ENCODE measurements at regions not wholly inside any gene's neighbourhood (a gene's known extent, or its start where the extent isn't known, plus 50 kb on each side); places are given as distances from the start of the nearest gene placed in this dataset.

DNA sequence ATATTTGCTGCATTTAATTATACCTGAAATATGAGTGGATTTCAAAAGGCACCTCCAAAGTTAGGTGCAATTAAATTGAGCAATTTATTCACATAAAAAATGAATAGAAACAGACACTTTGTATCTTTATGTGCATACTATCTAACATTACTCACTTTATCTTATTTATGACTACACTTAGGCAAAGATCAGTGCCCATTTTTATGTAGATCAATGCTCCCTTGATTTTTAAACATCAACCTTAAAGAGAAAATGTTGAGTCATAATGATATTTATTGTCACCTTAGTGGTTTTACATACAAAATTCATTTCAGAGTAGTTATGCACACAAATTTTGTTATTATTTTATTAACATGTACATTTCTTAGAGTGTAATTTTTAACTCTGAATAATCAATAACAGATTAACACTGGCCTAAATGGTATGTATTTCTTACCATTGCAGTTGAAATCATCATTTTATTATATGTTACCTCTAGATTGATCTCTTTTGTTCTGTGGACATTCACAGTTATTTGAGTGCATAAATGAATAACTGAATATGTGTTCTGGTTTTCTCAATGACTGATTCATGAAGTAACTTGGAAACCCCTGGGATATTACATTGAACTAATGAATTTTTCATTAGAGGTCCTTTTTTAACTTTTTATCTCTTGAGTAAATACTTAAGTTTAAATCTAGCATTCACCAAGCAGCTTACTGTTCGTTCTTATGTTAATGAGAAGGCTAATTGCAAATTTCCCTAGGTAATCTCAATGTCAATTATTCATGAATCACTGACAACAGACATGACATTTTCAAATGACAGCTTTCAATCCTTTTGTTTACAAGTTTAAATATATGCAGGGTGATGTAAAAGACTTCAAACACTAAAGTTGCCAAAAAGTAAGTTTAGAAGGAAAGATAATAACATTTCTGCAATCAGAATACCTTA, 1182.0 kb upstream of the PABPC4L start:
- TF ChIP-seq EP300 (IDR thresholded peaks at IDR 0.05; ENCODE audit: borderline replicate concordance): no peak
- TF ChIP-seq CEBPB (IDR thresholded peaks at IDR 0.05): no peak
- TF ChIP-seq, protein P1, sequence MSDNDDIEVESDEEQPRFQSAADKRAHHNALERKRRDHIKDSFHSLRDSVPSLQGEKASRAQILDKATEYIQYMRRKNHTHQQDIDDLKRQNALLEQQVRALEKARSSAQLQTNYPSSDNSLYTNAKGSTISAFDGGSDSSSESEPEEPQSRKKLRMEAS (IDR thresholded peaks at IDR 0.05): no peak
- no peak for TF ChIP-seq FOXM1 (IDR thresholded peaks at IDR 0.05; ENCODE audit: borderline replicate concordance, low read depth)
- TF ChIP-seq, protein P2, sequence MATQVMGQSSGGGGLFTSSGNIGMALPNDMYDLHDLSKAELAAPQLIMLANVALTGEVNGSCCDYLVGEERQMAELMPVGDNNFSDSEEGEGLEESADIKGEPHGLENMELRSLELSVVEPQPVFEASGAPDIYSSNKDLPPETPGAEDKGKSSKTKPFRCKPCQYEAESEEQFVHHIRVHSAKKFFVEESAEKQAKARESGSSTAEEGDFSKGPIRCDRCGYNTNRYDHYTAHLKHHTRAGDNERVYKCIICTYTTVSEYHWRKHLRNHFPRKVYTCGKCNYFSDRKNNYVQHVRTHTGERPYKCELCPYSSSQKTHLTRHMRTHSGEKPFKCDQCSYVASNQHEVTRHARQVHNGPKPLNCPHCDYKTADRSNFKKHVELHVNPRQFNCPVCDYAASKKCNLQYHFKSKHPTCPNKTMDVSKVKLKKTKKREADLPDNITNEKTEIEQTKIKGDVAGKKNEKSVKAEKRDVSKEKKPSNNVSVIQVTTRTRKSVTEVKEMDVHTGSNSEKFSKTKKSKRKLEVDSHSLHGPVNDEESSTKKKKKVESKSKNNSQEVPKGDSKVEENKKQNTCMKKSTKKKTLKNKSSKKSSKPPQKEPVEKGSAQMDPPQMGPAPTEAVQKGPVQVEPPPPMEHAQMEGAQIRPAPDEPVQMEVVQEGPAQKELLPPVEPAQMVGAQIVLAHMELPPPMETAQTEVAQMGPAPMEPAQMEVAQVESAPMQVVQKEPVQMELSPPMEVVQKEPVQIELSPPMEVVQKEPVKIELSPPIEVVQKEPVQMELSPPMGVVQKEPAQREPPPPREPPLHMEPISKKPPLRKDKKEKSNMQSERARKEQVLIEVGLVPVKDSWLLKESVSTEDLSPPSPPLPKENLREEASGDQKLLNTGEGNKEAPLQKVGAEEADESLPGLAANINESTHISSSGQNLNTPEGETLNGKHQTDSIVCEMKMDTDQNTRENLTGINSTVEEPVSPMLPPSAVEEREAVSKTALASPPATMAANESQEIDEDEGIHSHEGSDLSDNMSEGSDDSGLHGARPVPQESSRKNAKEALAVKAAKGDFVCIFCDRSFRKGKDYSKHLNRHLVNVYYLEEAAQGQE (IDR thresholded peaks at IDR 0.05; ENCODE audit: low read depth): no peak
- no peak for TF ChIP-seq RAD21 (IDR thresholded peaks at IDR 0.05; ENCODE audit: low read depth)
- TF ChIP-seq TAF1 (IDR thresholded peaks at IDR 0.05; ENCODE audit: low read depth): no peak
- TF ChIP-seq YY1 (IDR thresholded peaks at IDR 0.05; ENCODE audit: low read depth): no peak
